Sigmoid colon (tissue), 4 donors: ENCODE measurements at regions not wholly inside any gene's neighbourhood (a gene's known extent, or its start where the extent isn't known, plus 50 kb on each side); places are given as distances from the start of the nearest gene placed in this dataset.

Experiments used
- EP300 ChIP-seq, 4 donors: sonication (generic); formaldehyde crosslinking; IDR thresholded peaks; one replicate each; pipeline ENCODE4 v1.6.1; 2017; ENCODE audit warnings: antibody characterized with exemption in 4 of 4
- POLR2A ChIP-seq, 2 donors: fragments of 450-650 bp; IDR thresholded peaks; one replicate each; pipeline ENCODE4 v1.6.1; 2016; ENCODE audit warnings: antibody characterized with exemption in 2 of 2, mild to moderate bottlenecking in 2 of 2, moderate library complexity in 2 of 2
- POLR2AphosphoS5 ChIP-seq, 4 donors: sonication (generic); formaldehyde crosslinking; IDR thresholded peaks; one replicate each; pipeline ENCODE4 v1.6.1; 2017; ENCODE audit warnings: antibody characterized with exemption in 4 of 4
- TF ChIP-seq, protein P1 (sequence below), 4 experiments: fragments of 450-650 bp in 3 of 4; fragments of 200-600 bp in 1 of 4; IDR thresholded peaks; one replicate each; pipeline ENCODE4 v1.5.1; 2016 to 2019; ENCODE audit warnings: antibody characterized with exemption in 4 of 4, mild to moderate bottlenecking in 3 of 4, moderate library complexity in 2 of 4

DNA sequence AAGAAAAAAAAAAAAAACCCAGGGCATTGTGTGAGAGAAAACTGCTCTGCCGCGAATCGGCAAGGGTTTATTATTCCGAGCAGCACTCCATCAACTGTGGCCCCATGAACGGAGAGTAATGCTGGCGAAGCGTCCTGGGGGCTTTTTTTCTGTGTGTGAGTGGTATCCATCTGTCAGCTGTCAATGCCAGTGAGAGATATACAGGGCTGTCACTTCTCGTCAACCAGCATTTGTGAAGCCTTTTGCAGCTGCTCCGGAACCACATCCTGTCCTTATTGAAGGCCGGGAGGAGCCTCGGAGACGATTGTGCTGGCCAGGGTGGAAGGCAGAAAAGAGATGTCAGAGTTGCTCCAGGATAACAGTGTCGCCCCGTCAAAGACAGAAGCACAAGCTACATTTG is 356.9 kb upstream of the SMIM21 start:
- TF ChIP-seq, protein P1, sequence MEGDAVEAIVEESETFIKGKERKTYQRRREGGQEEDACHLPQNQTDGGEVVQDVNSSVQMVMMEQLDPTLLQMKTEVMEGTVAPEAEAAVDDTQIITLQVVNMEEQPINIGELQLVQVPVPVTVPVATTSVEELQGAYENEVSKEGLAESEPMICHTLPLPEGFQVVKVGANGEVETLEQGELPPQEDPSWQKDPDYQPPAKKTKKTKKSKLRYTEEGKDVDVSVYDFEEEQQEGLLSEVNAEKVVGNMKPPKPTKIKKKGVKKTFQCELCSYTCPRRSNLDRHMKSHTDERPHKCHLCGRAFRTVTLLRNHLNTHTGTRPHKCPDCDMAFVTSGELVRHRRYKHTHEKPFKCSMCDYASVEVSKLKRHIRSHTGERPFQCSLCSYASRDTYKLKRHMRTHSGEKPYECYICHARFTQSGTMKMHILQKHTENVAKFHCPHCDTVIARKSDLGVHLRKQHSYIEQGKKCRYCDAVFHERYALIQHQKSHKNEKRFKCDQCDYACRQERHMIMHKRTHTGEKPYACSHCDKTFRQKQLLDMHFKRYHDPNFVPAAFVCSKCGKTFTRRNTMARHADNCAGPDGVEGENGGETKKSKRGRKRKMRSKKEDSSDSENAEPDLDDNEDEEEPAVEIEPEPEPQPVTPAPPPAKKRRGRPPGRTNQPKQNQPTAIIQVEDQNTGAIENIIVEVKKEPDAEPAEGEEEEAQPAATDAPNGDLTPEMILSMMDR (IDR thresholded peaks at IDR 0.05) = no peak
- TF ChIP-seq POLR2AphosphoS5 (IDR thresholded peaks at IDR 0.05) (no peak), POLR2A (IDR thresholded peaks at IDR 0.05) (no peak), EP300 (IDR thresholded peaks at IDR 0.05) (no peak)
